HEK293 (cell line): ENCODE measurements at regions not wholly inside any gene's neighbourhood (a gene's known extent, or its start where the extent isn't known, plus 50 kb on each side); places are given as distances from the start of the nearest gene placed in this dataset.
"Not testable (repeated sequence)": the region's sequence is repeated elsewhere in the genome, so short reads cannot be mapped to it uniquely, and the experiment has no call there.

Source experiments
- CTCF ChIA-PET: fragments of 350-600 bp; formaldehyde crosslinking; extraction: SDS; loops from one replicate; lab custom pipeline; 2021; ENCODE audit warnings: antibody characterized with exemption; lab: Yijun Ruan, JAX
- POLR2A ChIA-PET: fragments of 300-600 bp; formaldehyde crosslinking; extraction: SDS; loops from one replicate; lab custom pipeline; 2020; ENCODE audit warnings: antibody characterized with exemption, inconsistent platforms; lab: Yijun Ruan, JAX
- H3K27ac ChIP-seq: fragments of 200-500 bp; sonication (Bioruptor generic); 2 replicates; pipeline ENCODE4 v1.5.1; 2014; ENCODE audit warnings: low read depth, low read length, control low read depth, inconsistent platforms; ENCODE audit errors: extremely low read depth
- H3K36me3 ChIP-seq, 2 experiments: fragments of 200-500 bp in 1 of 2; sonication (Bioruptor generic) in 1 of 2; 1 replicate in 1 of 2; 2 replicates in 1 of 2; pipeline ENCODE4 v1.5.1; 2014 to 2017; ENCODE audit warnings: inconsistent platforms in 2 of 2, low read length in 2 of 2; ENCODE audit not compliant: control insufficient read depth in 2 of 2, insufficient read depth in 1 of 2
- H3K4me1 ChIP-seq: fragments of 200-500 bp; sonication (Bioruptor generic); 2 replicates; pipeline ENCODE4 v1.5.1; 2014; ENCODE audit warnings: mild to moderate bottlenecking, low read length, inconsistent platforms; ENCODE audit not compliant: control insufficient read depth, insufficient read depth
- H3K4me3 ChIP-seq: 2 replicates; pipeline ENCODE4 v1.5.1; 2011; ENCODE audit warnings: low read depth, mild to moderate bottlenecking, control low read depth, low read length, moderate library complexity
- H3K9me3 ChIP-seq: fragments of 200-500 bp; sonication (Bioruptor generic); 2 replicates; pipeline ENCODE4 v1.5.1; 2014; ENCODE audit warnings: low read depth, low read length, inconsistent platforms; ENCODE audit not compliant: control insufficient read depth, insufficient read depth
- EGR2 ChIP-seq: fragments of 450-650 bp; formaldehyde crosslinking; IDR thresholded peaks from 2 replicates; pipeline ENCODE4 v1.5.1; 2016; ENCODE audit warnings: low read depth, missing biosample characterization, missing genetic modification characterization
- KLF10 ChIP-seq: fragments of 450-650 bp; IDR thresholded peaks from 2 replicates; pipeline ENCODE4 v1.5.1; 2018; ENCODE audit warnings: missing biosample characterization, mild to moderate bottlenecking, missing genetic modification characterization
- MYNN ChIP-seq: fragments of 450-650 bp; formaldehyde crosslinking; IDR thresholded peaks from 2 replicates; pipeline ENCODE4 v1.5.1; 2016; ENCODE audit warnings: missing biosample characterization, missing genetic modification characterization, borderline replicate concordance
- ZEB2 ChIP-seq: fragments of 450-650 bp; formaldehyde crosslinking; IDR thresholded peaks from 2 replicates; pipeline ENCODE4 v1.5.1; 2016; ENCODE audit warnings: missing biosample characterization, missing genetic modification characterization
- ZNF157 ChIP-seq: fragments of 450-650 bp; formaldehyde crosslinking; IDR thresholded peaks from 2 replicates; pipeline ENCODE4 v1.5.1; 2016; ENCODE audit warnings: missing biosample characterization, missing genetic modification characterization
- ZNF175 ChIP-seq: fragments of 450-650 bp; formaldehyde crosslinking; IDR thresholded peaks from 2 replicates; pipeline ENCODE4 v1.5.1; 2016; ENCODE audit warnings: missing biosample characterization, missing genetic modification characterization
- ZNF19 ChIP-seq: fragments of 450-650 bp; formaldehyde crosslinking; IDR thresholded peaks from 2 replicates; pipeline ENCODE4; 2016; ENCODE audit warnings: missing biosample characterization, missing genetic modification characterization, low read depth
- ZNF202 ChIP-seq: fragments of 450-650 bp; formaldehyde crosslinking; IDR thresholded peaks from 2 replicates; pipeline ENCODE4 v1.5.1; 2016; ENCODE audit warnings: missing biosample characterization, missing genetic modification characterization, borderline replicate concordance
- ZNF596 ChIP-seq: fragments of 450-650 bp; IDR thresholded peaks from 2 replicates; pipeline ENCODE4 v1.5.0; 2018; ENCODE audit warnings: missing biosample characterization, mild to moderate bottlenecking, missing genetic modification characterization, moderate library complexity
- ZNF629 ChIP-seq: fragments of 450-650 bp; formaldehyde crosslinking; IDR thresholded peaks from 2 replicates; pipeline ENCODE4 v1.5.1; 2017; ENCODE audit warnings: missing biosample characterization, missing genetic modification characterization
- ZNF654 ChIP-seq: fragments of 450-650 bp; formaldehyde crosslinking; IDR thresholded peaks from 2 replicates; pipeline ENCODE4 v1.5.1; 2016; ENCODE audit warnings: low read depth, missing biosample characterization, missing genetic modification characterization
- ZNF777 ChIP-seq: fragments of 450-650 bp; formaldehyde crosslinking; IDR thresholded peaks from 2 replicates; pipeline ENCODE4 v1.5.1; 2017; ENCODE audit warnings: missing biosample characterization, missing genetic modification characterization, borderline replicate concordance
- ZNF792 ChIP-seq: fragments of 450-650 bp; formaldehyde crosslinking; IDR thresholded peaks from 2 replicates; pipeline ENCODE4 v1.5.1; 2016; ENCODE audit warnings: missing biosample characterization, missing genetic modification characterization
- TF ChIP-seq, protein P1 (sequence below): fragments of 450-650 bp; formaldehyde crosslinking; IDR thresholded peaks from 2 replicates; pipeline ENCODE4 v1.5.1; 2016; ENCODE audit warnings: missing biosample characterization, missing genetic modification characterization
- TF ChIP-seq, protein P2 (sequence below): fragments of 450-650 bp; IDR thresholded peaks from 2 replicates; pipeline ENCODE4 v1.5.1; 2018; ENCODE audit warnings: missing biosample characterization, missing genetic modification characterization
- TF ChIP-seq, protein P3 (sequence below): fragments of 450-650 bp; formaldehyde crosslinking; IDR thresholded peaks from 2 replicates; pipeline ENCODE4 v1.5.1; 2016; ENCODE audit warnings: missing biosample characterization, missing genetic modification characterization
- TF ChIP-seq, protein P4 (sequence below): fragments of 450-650 bp; formaldehyde crosslinking; IDR thresholded peaks from 2 replicates; pipeline ENCODE4 v1.5.1; 2017; ENCODE audit warnings: missing biosample characterization, missing genetic modification characterization

DNA sequence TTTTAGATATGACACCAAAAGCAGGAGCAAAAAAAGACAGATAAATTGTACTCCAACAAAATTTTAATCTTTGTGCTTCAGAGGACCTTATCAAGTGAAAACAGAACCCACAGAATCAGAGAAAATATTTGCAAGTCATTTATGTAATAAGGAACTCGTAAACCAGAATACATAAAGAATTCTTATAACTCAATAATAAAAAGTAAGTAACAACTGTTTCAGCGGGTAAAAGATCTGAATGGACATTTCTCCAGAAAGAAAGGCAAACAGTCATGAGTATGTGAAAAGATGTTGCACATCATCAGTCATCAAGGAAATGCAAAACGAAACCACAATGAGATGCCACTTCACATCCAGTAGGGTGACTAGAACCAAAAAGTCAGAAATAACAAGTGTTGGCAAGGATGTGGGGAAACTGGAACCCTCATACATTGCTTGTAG lies 167.7 kb upstream of the KCTD7 start:
- Histone ChIP-seq H3K27ac (no peak overlapping the region), H3K36me3 (no peaks in the 10 kb centered on the region), H3K9me3 (no peaks in the 10 kb centered on the region), H3K4me3 (no peak overlapping the region), H3K4me1 (no peaks in the 10 kb centered on the region)
- TF ChIP-seq KLF10 (tag by site-specific recombination) (no peak), ZNF792 (tag by site-specific recombination) (no peak), ZNF175 (no peak), ZNF596 (tag by site-specific recombination) (no peak), MYNN (tag by site-specific recombination) (no peak), EGR2 (tag by site-specific recombination) (no peak), ZNF202 (tag by site-specific recombination) (no peak)
- TF ChIP-seq, protein P1, sequence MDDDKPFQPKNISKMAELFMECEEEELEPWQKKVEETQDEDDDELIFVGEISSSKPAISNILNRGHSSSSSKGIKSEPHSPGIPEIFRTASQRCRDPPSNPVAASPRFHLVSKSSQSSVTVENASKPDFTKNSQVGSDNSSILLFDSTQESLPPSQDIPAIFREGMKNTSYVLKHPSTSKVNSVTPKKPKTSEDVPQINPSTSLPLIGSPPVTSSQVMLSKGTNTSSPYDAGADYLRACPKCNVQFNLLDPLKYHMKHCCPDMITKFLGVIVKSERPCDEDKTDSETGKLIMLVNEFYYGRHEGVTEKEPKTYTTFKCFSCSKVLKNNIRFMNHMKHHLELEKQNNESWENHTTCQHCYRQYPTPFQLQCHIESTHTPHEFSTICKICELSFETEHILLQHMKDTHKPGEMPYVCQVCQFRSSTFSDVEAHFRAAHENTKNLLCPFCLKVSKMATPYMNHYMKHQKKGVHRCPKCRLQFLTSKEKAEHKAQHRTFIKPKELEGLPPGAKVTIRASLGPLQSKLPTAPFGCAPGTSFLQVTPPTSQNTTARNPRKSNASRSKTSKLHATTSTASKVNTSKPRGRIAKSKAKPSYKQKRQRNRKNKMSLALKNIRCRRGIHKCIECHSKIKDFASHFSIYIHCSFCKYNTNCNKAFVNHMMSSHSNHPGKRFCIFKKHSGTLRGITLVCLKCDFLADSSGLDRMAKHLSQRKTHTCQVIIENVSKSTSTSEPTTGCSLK: no peak
- TF ChIP-seq, protein P2, sequence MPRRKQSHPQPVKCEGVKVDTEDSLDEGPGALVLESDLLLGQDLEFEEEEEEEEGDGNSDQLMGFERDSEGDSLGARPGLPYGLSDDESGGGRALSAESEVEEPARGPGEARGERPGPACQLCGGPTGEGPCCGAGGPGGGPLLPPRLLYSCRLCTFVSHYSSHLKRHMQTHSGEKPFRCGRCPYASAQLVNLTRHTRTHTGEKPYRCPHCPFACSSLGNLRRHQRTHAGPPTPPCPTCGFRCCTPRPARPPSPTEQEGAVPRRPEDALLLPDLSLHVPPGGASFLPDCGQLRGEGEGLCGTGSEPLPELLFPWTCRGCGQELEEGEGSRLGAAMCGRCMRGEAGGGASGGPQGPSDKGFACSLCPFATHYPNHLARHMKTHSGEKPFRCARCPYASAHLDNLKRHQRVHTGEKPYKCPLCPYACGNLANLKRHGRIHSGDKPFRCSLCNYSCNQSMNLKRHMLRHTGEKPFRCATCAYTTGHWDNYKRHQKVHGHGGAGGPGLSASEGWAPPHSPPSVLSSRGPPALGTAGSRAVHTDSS (tag by site-specific recombination): no peak
- POLR2A ChIA-PET: no interaction called here
- CTCF ChIA-PET: no interaction called here

DNA sequence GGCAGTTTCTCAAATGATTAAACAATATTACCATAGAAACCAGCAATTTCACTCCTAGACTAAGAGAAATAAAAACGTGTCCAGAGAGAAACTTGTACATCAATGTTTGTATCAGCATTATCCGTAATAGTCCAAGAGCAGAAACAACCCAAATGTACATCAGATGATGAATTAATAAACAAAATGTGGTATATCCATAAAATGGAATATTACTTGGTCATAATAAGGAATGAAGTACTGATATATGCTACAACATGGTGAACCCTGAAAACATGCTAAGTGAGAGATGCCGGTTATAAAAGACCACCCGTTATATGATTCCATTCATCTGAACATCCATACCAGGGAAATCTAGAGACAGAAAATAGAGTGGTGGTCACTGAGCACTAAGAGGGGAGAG lies 167.3 kb upstream of the KCTD7 start:
- H3K4me1 ChIP-seq, POLR2A ChIA-PET, H3K27ac ChIP-seq, H3K9me3 ChIP-seq, H3K36me3 ChIP-seq, H3K4me3 ChIP-seq, CTCF ChIA-PET: not testable (repeated sequence)

DNA sequence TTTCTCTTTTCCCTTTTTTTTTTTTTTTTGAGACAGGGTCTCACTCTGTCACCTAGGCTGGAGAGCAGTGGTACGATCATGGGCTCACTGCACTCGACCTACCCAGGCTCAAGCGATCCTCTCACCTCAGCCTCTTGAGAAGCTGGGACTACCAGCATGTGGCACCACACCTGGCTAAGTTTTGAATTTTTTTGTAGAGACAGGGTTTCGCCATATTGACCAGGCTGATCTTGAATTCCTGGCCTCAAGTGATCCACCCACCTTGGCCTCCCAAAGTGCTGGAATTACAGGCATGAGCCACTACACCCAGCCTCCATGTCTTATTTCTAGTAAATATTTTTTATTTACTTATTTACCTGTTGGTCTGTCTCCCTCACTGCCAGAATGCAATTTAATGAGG lies 165.8 kb upstream of the KCTD7 start:
- H3K9me3 ChIP-seq, CTCF ChIA-PET, H3K36me3 ChIP-seq, H3K4me1 ChIP-seq, H3K4me3 ChIP-seq, H3K27ac ChIP-seq: not testable (repeated sequence)
- POLR2A ChIA-PET: interaction anchor here (0.6 kb wide), 1 partner anchor 275 kb away, joined by 4 read pairs; no protein-coding TSS in a partner anchor

DNA sequence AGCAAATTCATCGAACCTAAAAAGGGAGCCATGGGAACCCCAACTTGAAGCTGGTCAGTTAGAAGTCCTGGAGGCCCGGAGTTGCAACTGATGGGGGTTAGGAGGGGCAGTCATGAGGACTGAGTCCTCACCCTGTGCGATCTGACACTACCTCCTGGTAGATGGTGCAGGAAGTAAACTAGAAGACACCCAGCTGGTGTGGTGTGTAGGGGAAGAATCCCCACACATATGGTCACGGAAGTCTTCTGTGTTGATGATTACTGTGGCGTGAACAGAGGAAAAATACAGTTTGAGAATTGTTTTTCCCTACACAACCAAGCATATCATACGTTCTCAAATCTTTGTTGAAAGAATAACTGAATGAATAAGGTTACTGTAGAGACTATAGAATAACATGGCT lies 164.6 kb upstream of the KCTD7 start:
- CTCF ChIA-PET: no interaction called here
- POLR2A ChIA-PET: no interaction called here
- no peaks in the 10 kb centered on the region for H3K9me3 ChIP-seq
- H3K4me3 ChIP-seq: no peak overlapping the region
- no peak overlapping the region for H3K27ac ChIP-seq
- H3K4me1 ChIP-seq: no peaks in the 10 kb centered on the region
- no peaks in the 10 kb centered on the region for H3K36me3 ChIP-seq
- TF ChIP-seq ZNF777 (tag by site-specific recombination) (no peak), ZNF157 (tag by site-specific recombination) (no peak), ZNF654 (no peak), ZEB2 (tag by site-specific recombination) (no peak), ZNF629 (tag by site-specific recombination) (no peak), ZNF19 (tag by site-specific recombination) (no peak)
- TF ChIP-seq, protein P3, sequence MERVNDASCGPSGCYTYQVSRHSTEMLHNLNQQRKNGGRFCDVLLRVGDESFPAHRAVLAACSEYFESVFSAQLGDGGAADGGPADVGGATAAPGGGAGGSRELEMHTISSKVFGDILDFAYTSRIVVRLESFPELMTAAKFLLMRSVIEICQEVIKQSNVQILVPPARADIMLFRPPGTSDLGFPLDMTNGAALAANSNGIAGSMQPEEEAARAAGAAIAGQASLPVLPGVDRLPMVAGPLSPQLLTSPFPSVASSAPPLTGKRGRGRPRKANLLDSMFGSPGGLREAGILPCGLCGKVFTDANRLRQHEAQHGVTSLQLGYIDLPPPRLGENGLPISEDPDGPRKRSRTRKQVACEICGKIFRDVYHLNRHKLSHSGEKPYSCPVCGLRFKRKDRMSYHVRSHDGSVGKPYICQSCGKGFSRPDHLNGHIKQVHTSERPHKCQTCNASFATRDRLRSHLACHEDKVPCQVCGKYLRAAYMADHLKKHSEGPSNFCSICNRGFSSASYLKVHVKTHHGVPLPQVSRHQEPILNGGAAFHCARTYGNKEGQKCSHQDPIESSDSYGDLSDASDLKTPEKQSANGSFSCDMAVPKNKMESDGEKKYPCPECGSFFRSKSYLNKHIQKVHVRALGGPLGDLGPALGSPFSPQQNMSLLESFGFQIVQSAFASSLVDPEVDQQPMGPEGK: no peak
- TF ChIP-seq, protein P4, sequence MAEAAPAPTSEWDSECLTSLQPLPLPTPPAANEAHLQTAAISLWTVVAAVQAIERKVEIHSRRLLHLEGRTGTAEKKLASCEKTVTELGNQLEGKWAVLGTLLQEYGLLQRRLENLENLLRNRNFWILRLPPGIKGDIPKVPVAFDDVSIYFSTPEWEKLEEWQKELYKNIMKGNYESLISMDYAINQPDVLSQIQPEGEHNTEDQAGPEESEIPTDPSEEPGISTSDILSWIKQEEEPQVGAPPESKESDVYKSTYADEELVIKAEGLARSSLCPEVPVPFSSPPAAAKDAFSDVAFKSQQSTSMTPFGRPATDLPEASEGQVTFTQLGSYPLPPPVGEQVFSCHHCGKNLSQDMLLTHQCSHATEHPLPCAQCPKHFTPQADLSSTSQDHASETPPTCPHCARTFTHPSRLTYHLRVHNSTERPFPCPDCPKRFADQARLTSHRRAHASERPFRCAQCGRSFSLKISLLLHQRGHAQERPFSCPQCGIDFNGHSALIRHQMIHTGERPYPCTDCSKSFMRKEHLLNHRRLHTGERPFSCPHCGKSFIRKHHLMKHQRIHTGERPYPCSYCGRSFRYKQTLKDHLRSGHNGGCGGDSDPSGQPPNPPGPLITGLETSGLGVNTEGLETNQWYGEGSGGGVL (tag by site-specific recombination): no peak
